ENCODE measurements at regions not wholly inside any gene's neighbourhood (a gene's known extent, or its start where the extent isn't known, plus 50 kb on each side); places are given as distances from the start of the nearest gene placed in this dataset.

- no peak for DNase-seq (ENCODE audit: low read depth)
Observed at GRCh38 chr16:6375465-6376075, 957.1 kb upstream of the RBFOX1 start.

- DNase-seq (ENCODE audit: low read depth), result no peak
Observed at GRCh38 chr16:6374821-6375220, 957.8 kb upstream of the RBFOX1 start.

- no peak for DNase-seq (ENCODE audit: low read depth)
Observed at GRCh38 chr16:6364846-6365245, 967.8 kb upstream of the RBFOX1 start.

GRCh38 chr16:6363896-6364607 lies 968.6 kb upstream of the RBFOX1 start:
- no peak for DNase-seq (ENCODE audit: low read depth)

GRCh38 chr16:6363396-6363795 lies 969.2 kb upstream of the RBFOX1 start:
- no peak for DNase-seq (ENCODE audit: low read depth)

GRCh38 chr16:6362321-6362720 lies 970.3 kb upstream of the RBFOX1 start:
- no peak for DNase-seq (ENCODE audit: low read depth)

GRCh38 chr16:6360641-6361040 lies 972.0 kb upstream of the RBFOX1 start:
- no peak for DNase-seq (ENCODE audit: low read depth)

GRCh38 chr16:6356911-6357310 lies 975.7 kb upstream of the RBFOX1 start:
- no peak for DNase-seq (ENCODE audit: low read depth)

- no peak for DNase-seq (ENCODE audit: low read depth)
Observed at GRCh38 chr16:6349725-6350124, 982.9 kb upstream of the RBFOX1 start.

- DNase-seq (ENCODE audit: low read depth), result no peak
Observed at GRCh38 chr16:6345090-6345489, 987.6 kb upstream of the RBFOX1 start.

- no peak for DNase-seq (ENCODE audit: low read depth)
Observed at GRCh38 chr16:6343157-6343556, 989.5 kb upstream of the RBFOX1 start.

GRCh38 chr16:6341981-6342380 lies 990.7 kb upstream of the RBFOX1 start:
- no peak for DNase-seq (ENCODE audit: low read depth)

GRCh38 chr16:6335072-6335471 lies 997.6 kb upstream of the RBFOX1 start:
- no peak for DNase-seq (ENCODE audit: low read depth)

- no peak for DNase-seq (ENCODE audit: low read depth)
Observed at GRCh38 chr16:6331770-6332169, 1000.9 kb upstream of the RBFOX1 start.

- no peak for DNase-seq (ENCODE audit: low read depth)
Observed at GRCh38 chr16:6317934-6318333, 1014.7 kb upstream of the RBFOX1 start.

- DNase-seq (ENCODE audit: low read depth), result no peak
Observed at GRCh38 chr16:6309271-6309670, 1023.4 kb upstream of the RBFOX1 start.

- no peak for DNase-seq (ENCODE audit: low read depth)
Observed at GRCh38 chr16:6308176-6308575, 1024.5 kb upstream of the RBFOX1 start.

- no peak for DNase-seq (ENCODE audit: low read depth)
Observed at GRCh38 chr16:6300523-6300922, 1032.1 kb upstream of the RBFOX1 start.

GRCh38 chr16:6297666-6298410 lies 1034.8 kb upstream of the RBFOX1 start:
- DNase-seq (ENCODE audit: low read depth), result no peak

GRCh38 chr16:6286176-6286575 lies 1046.5 kb upstream of the RBFOX1 start:
- no peak for DNase-seq (ENCODE audit: low read depth)

GRCh38 chr16:6284731-6285130 lies 1047.9 kb upstream of the RBFOX1 start:
- DNase-seq (ENCODE audit: low read depth), result no peak

- no peak for DNase-seq (ENCODE audit: low read depth)
Observed at GRCh38 chr16:6281994-6282393, 1050.7 kb upstream of the RBFOX1 start.

- no peak for DNase-seq (ENCODE audit: low read depth)
Observed at GRCh38 chr16:6281274-6281673, 1051.4 kb upstream of the RBFOX1 start.

Measured in activated gamma-delta T cell treated with anti-CD3 and anti-CD28 coated beads, Interleukin-2, amount 50 U/mL, for 16 hours (primary cell).